GM23338 (cell line): ENCODE measurements at regions not wholly inside any gene's neighbourhood (a gene's known extent, or its start where the extent isn't known, plus 50 kb on each side); places are given as distances from the start of the nearest gene placed in this dataset.

ENCODE experiments used
- ATAC-seq: fragments of 200-7000 bp; cut with Tn5 transposase; 3 replicates; pipeline ENCODE4 v1.9.1; 2020
- DNase-seq: peaks from one replicate; pipeline ENCODE4 v3.0.0-alpha.2; 2015; ENCODE audit warnings: low spot score
- H2AFZ ChIP-seq: fragments of 200-600 bp; sonication (generic); 2 replicates; pipeline ENCODE4 v1.8.0; 2016; ENCODE audit warnings: antibody characterized with exemption, mild to moderate bottlenecking, moderate library complexity
- H3F3A ChIP-seq: fragments of 200-600 bp; sonication (generic); replicated peaks from 2 replicates; pipeline ENCODE4 v1.8.0; 2017; ENCODE audit warnings: antibody characterized with exemption, mixed run types, low read depth
- H3K27ac ChIP-seq: fragments of 200-600 bp; sonication (generic); 2 replicates; pipeline ENCODE4 v1.6.1; 2016; ENCODE audit warnings: low read depth
- H3K27me3 ChIP-seq: fragments of 200-600 bp; sonication (generic); 2 replicates; pipeline ENCODE4 v1.8.0; 2016; ENCODE audit warnings: mild to moderate bottlenecking, mixed run types, moderate library complexity; ENCODE audit not compliant: insufficient read depth
- H3K36me3 ChIP-seq: fragments of 200-600 bp; sonication (generic); 2 replicates; pipeline ENCODE4 v1.8.0; 2016; ENCODE audit warnings: mild to moderate bottlenecking; ENCODE audit not compliant: insufficient read depth
- H3K4me1 ChIP-seq: fragments of 200-600 bp; sonication (generic); 2 replicates; pipeline ENCODE4 v1.8.0; 2016; ENCODE audit warnings: mild to moderate bottlenecking, moderate library complexity; ENCODE audit not compliant: insufficient read depth
- H3K4me2 ChIP-seq: fragments of 200-600 bp; sonication (generic); 2 replicates; pipeline ENCODE4 v1.7.1; 2017; ENCODE audit warnings: mixed run types
- H3K4me3 ChIP-seq: fragments of 200-600 bp; sonication (generic); 2 replicates; pipeline ENCODE4 v1.6.1; 2016; ENCODE audit warnings: mixed run types
- H3K79me2 ChIP-seq: fragments of 200-600 bp; sonication (generic); replicated peaks from 2 replicates; pipeline ENCODE4 v1.8.0; 2017; ENCODE audit warnings: mild to moderate bottlenecking; ENCODE audit not compliant: insufficient read depth
- H3K9me2 ChIP-seq: fragments of 200-600 bp; sonication (generic); 2 replicates; pipeline ENCODE4 v1.8.0; 2017; ENCODE audit not compliant: insufficient read depth
- H4K20me1 ChIP-seq: fragments of 200-600 bp; sonication (generic); replicated peaks from 2 replicates; pipeline ENCODE4 v1.8.0; 2017; ENCODE audit warnings: mild to moderate bottlenecking; ENCODE audit not compliant: insufficient read depth
- H3K27ac Mint-ChIP-seq: 2 replicates; pipeline ENCODE4 v1.8.0; 2020; ENCODE audit warnings: inconsistent platforms, mild to moderate bottlenecking, moderate library complexity, mixed read lengths
- H3K27me3 Mint-ChIP-seq: 3 replicates; pipeline ENCODE4 v1.8.0; 2022; ENCODE audit warnings: low read depth, mild to moderate bottlenecking, moderate library complexity, mixed read lengths, inconsistent platforms; ENCODE audit not compliant: insufficient read depth, poor library complexity
- H3K36me3 Mint-ChIP-seq: 3 replicates; pipeline ENCODE4 v1.8.0; 2021; ENCODE audit warnings: low read depth, mild to moderate bottlenecking, inconsistent platforms, moderate library complexity, mixed read lengths
- H3K4me1 Mint-ChIP-seq: 3 replicates; pipeline ENCODE4 v1.8.0; 2020; ENCODE audit warnings: mild to moderate bottlenecking, inconsistent platforms, mixed read lengths
- H3K4me3 Mint-ChIP-seq: 3 replicates; pipeline ENCODE4 v1.8.0; 2021; ENCODE audit warnings: moderate library complexity, mild to moderate bottlenecking, inconsistent platforms, mixed read lengths
- H3K9me3 Mint-ChIP-seq: 3 replicates; pipeline ENCODE4 v1.8.0; 2020; ENCODE audit warnings: moderate library complexity, mild to moderate bottlenecking, inconsistent platforms, mixed read lengths
- CREB1 ChIP-seq: fragments of 250-450 bp; sonication (Bioruptor Pico); IDR thresholded peaks from 2 replicates; pipeline ENCODE4 v1.5.0; 2020; ENCODE audit warnings: low read depth, mild to moderate bottlenecking, moderate library complexity
- EZH2 ChIP-seq: fragments of 200-600 bp; sonication (generic); IDR thresholded peaks from one replicate; pipeline ENCODE4 v1.8.0; 2017; ENCODE audit warnings: antibody characterized with exemption, mild to moderate bottlenecking, low read depth; ENCODE audit not compliant: unreplicated experiment
- EZH2phosphoT487 ChIP-seq: fragments of 200-600 bp; sonication (generic); IDR thresholded peaks from one replicate; pipeline ENCODE4 v1.8.1; 2018; ENCODE audit warnings: antibody characterized with exemption; ENCODE audit not compliant: unreplicated experiment
- JUNB ChIP-seq: IDR thresholded peaks from one replicate; pipeline ENCODE4 v1.6.1; 2016; ENCODE audit warnings: antibody characterized with exemption; ENCODE audit not compliant: unreplicated experiment
- NANOG ChIP-seq: IDR thresholded peaks from 2 replicates; pipeline ENCODE4 v1.6.1; 2016; ENCODE audit warnings: antibody characterized with exemption, borderline replicate concordance
- POLR2AphosphoS5 ChIP-seq: IDR thresholded peaks from 2 replicates; pipeline ENCODE4 v1.6.1; 2016; ENCODE audit warnings: antibody characterized with exemption, low read depth
- REST ChIP-seq: IDR thresholded peaks from one replicate; pipeline ENCODE4 v1.6.1; 2018; ENCODE audit warnings: antibody characterized with exemption; ENCODE audit not compliant: unreplicated experiment
- STAT1 ChIP-seq: IDR thresholded peaks from one replicate; pipeline ENCODE4 v1.6.1; 2016; ENCODE audit warnings: antibody characterized with exemption; ENCODE audit not compliant: unreplicated experiment
- ZNF114 ChIP-seq: fragments of 250-450 bp; sonication (Bioruptor Pico); IDR thresholded peaks from 2 replicates; pipeline ENCODE4 v1.5.0; 2020; ENCODE audit warnings: mild to moderate bottlenecking, moderate library complexity
- ZNF331 ChIP-seq: fragments of 250-450 bp; sonication (Bioruptor Pico); IDR thresholded peaks from 2 replicates; pipeline ENCODE4 v1.5.0; 2020; ENCODE audit warnings: low read depth, mild to moderate bottlenecking, moderate library complexity
- ZNF462 ChIP-seq: fragments of 250-450 bp; sonication (Bioruptor Pico); IDR thresholded peaks from 2 replicates; pipeline ENCODE4 v1.5.0; 2020; ENCODE audit warnings: mild to moderate bottlenecking, moderate library complexity
- TF ChIP-seq, protein P1 (sequence below), 2 experiments: fragments of 200-600 bp in 1 of 2; sonication (generic) in 1 of 2; conservative IDR thresholded peaks; 2 replicates each; pipeline versions ENCODE4 v1.5.1 to v1.6.1; 2016 to 2017; ENCODE audit warnings: antibody characterized with exemption in 2 of 2, low read depth in 2 of 2, mild to moderate bottlenecking in 2 of 2, moderate library complexity in 1 of 2
- TF ChIP-seq, protein P2 (sequence below): IDR thresholded peaks from 2 replicates; pipeline ENCODE4 v1.6.1; 2016; ENCODE audit warnings: antibody characterized with exemption

DNA sequence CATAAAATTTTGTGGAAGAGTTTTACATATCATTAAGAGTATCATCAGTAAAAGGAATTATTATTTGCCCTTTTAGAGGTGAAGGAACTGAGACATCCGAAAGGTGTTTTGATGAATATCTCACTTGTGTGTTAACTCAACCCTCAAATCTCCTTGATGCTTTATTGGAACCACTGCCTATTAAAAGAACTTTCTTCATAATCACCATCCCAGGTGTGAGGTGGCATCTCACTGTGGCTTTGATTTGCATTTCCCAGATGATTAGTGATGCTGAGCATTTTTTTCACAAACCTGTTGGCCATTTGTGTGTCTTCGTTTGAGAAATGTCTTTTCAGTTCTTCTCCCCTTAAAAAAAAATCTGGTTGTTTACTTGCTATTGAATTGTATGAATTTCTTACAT, 134.0 kb upstream of the SYN3 start:
- Mint-ChIP-seq H3K27me3 (peaks cover 1% of the 10 kb centered on the region), H3K9me3 (no peaks in the 10 kb centered on the region; the same call in 2 of the 3 replicates), H3K4me3 (no peak overlapping the region), H3K27ac (no peak overlapping the region), H3K4me1 (peaks cover 3% of the 10 kb centered on the region; the same call in 2 of the 3 replicates), H3K36me3 (no peaks in the 10 kb centered on the region)
- no peaks in the 10 kb centered on the region for H3K79me2 ChIP-seq
- H3K4me1 ChIP-seq: 0 out of 2 replicates have a peak, but pooled peaks cover 6% of the 10 kb centered on the region
- no peaks in the 10 kb centered on the region; the same call in 1 of the 2 replicates for H3K9me2 ChIP-seq
- no peaks in the 10 kb centered on the region for H3K36me3 ChIP-seq
- TF ChIP-seq REST (no peak), ZNF462 (CRISPR knock-in tag) (no peak), EZH2phosphoT487 (no peak), NANOG (no peak), EZH2 (no peak), ZNF114 (CRISPR knock-in tag) (no peak), CREB1 (no peak), JUNB (no peak), STAT1 (no peak), POLR2AphosphoS5 (no peak), ZNF331 (CRISPR knock-in tag) (no peak)
- TF ChIP-seq, protein P1, sequence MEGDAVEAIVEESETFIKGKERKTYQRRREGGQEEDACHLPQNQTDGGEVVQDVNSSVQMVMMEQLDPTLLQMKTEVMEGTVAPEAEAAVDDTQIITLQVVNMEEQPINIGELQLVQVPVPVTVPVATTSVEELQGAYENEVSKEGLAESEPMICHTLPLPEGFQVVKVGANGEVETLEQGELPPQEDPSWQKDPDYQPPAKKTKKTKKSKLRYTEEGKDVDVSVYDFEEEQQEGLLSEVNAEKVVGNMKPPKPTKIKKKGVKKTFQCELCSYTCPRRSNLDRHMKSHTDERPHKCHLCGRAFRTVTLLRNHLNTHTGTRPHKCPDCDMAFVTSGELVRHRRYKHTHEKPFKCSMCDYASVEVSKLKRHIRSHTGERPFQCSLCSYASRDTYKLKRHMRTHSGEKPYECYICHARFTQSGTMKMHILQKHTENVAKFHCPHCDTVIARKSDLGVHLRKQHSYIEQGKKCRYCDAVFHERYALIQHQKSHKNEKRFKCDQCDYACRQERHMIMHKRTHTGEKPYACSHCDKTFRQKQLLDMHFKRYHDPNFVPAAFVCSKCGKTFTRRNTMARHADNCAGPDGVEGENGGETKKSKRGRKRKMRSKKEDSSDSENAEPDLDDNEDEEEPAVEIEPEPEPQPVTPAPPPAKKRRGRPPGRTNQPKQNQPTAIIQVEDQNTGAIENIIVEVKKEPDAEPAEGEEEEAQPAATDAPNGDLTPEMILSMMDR (conservative IDR thresholded peaks at IDR 0.05; ENCODE audit: low read depth in 2 of 2): no peak
- TF ChIP-seq, protein P2, sequence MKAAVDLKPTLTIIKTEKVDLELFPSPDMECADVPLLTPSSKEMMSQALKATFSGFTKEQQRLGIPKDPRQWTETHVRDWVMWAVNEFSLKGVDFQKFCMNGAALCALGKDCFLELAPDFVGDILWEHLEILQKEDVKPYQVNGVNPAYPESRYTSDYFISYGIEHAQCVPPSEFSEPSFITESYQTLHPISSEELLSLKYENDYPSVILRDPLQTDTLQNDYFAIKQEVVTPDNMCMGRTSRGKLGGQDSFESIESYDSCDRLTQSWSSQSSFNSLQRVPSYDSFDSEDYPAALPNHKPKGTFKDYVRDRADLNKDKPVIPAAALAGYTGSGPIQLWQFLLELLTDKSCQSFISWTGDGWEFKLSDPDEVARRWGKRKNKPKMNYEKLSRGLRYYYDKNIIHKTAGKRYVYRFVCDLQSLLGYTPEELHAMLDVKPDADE: no peak
- ATAC-seq: no peak
- H3K4me3 ChIP-seq: no peak overlapping the region
- no peak overlapping the region for H2AFZ ChIP-seq
- H3K4me2 ChIP-seq: no peak overlapping the region
- no peaks in the 10 kb centered on the region for H4K20me1 ChIP-seq
- H3K27ac ChIP-seq: no peak overlapping the region
- no peak for DNase-seq
- no peaks in the 10 kb centered on the region for H3F3A ChIP-seq
- peaks cover 6% of the 10 kb centered on the region for H3K27me3 ChIP-seq
